ENCODE measurements at regions not wholly inside any gene's neighbourhood (a gene's known extent, or its start where the extent isn't known, plus 50 kb on each side); places are given as distances from the start of the nearest gene placed in this dataset.

DNA sequence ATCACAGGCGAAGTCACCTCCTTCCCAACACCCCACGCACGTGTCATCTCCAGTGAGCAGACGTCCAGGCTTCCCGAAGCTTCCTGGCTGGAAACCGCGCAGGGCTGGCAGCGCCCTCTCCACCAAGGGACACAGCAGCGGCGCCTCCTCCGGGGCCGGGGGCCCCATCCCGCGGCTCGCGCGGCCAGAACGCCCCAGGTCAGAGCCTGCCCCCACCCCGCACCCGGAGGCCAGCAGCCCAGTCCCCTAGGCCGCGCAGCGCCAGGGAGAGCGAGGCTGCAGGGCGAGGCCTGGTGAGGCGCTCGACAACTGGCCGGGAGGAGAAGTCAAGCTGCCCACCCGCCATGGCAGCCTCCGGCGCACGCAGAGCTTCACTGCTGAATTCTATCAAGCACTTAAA, 247.0 kb downstream of the SEMA3D start:
- CTCF ChIA-PET: interaction anchor here (1.0 kb wide), 1 partner anchor 11 kb away, joined by 3 read pairs; no protein-coding TSS in a partner anchor
- Histone ChIP-seq H3K36me3 (replicated peaks in 1 of 2; ENCODE audit: control insufficient read depth in 1 of 2, insufficient read depth in 2 of 2, low read length in 1 of 2) (no peaks in the 10 kb centered on the region), H3K9ac (no peak overlapping the region), H3K79me2 (ENCODE audit: insufficient read depth) (no peaks in the 10 kb centered on the region), H3K9me2 (no peaks in the 10 kb centered on the region), H3K4me1 (ENCODE audit: control insufficient read depth in 1 of 2, insufficient read depth in 2 of 2, low read depth in 1 of 2, low read length in 1 of 2) (no peaks in the 10 kb centered on the region), H3K9me3 (peaks cover 8% of the 10 kb centered on the region; the same call in 1 of the 2 replicates), H3K27me3 (ENCODE audit: insufficient read depth) (no peaks in the 10 kb centered on the region), H3K4me2 (no peak overlapping the region), H2AFZ (ENCODE audit: low read depth) (no peak overlapping the region), H3F3A (replicated peaks; ENCODE audit: insufficient read depth) (no peaks in the 10 kb centered on the region), H3K4me3 (ENCODE audit: low read depth in 2 of 2, low read length in 1 of 2) (peak overlapping the region in 1 of 2 experiments; percentile 25; a peak in 2 of 4 replicates), H4K20me1 (ENCODE audit: insufficient read depth) (no peaks in the 10 kb centered on the region), H3K27ac (ENCODE audit: low read depth in 2 of 2, low read length in 1 of 2) (no peak overlapping the region)
- POLR2A ChIA-PET: no interaction called here
- DNase-seq: no peak
- 91% methylated on average over 32 of the region's 32 CpGs for WGBS (ENCODE audit: low lambda C conversion rate)
- TF ChIP-seq, protein P1, sequence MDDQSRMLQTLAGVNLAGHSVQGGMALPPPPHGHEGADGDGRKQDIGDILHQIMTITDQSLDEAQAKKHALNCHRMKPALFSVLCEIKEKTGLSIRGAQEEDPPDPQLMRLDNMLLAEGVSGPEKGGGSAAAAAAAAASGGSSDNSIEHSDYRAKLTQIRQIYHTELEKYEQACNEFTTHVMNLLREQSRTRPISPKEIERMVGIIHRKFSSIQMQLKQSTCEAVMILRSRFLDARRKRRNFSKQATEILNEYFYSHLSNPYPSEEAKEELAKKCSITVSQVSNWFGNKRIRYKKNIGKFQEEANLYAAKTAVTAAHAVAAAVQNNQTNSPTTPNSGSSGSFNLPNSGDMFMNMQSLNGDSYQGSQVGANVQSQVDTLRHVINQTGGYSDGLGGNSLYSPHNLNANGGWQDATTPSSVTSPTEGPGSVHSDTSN (IDR thresholded peaks at IDR 0.05): no peak
- TF ChIP-seq FOXM1 (IDR thresholded peaks at IDR 0.05; ENCODE audit: low read depth) (no peak), RAD21 (IDR thresholded peaks at IDR 0.05; ENCODE audit: low read length) (no peak), EZH2phosphoT487 (IDR thresholded peaks at IDR 0.05; ENCODE audit: borderline replicate concordance, low read depth) (no peak), TCF12 (IDR thresholded peaks at IDR 0.05) (no peak), MXI1 (IDR thresholded peaks at IDR 0.05; ENCODE audit: low read depth, low read length) (no peak), GATA2 (CRISPR knock-in tag; IDR thresholded peaks at IDR 0.05) (no peak), RCOR1 (IDR thresholded peaks at IDR 0.05; ENCODE audit: low read length) (no peak), FOSL2 (IDR thresholded peaks at IDR 0.05; ENCODE audit: borderline replicate concordance, low read depth) (no peak), MAX (IDR thresholded peaks at IDR 0.05; ENCODE audit: low read depth) (no peak), USF1 (IDR thresholded peaks at IDR 0.05; ENCODE audit: borderline replicate concordance, low read depth) (no peak), YY1 (IDR thresholded peaks at IDR 0.05; ENCODE audit: low read depth) (no peak)
- TF ChIP-seq, protein P2, sequence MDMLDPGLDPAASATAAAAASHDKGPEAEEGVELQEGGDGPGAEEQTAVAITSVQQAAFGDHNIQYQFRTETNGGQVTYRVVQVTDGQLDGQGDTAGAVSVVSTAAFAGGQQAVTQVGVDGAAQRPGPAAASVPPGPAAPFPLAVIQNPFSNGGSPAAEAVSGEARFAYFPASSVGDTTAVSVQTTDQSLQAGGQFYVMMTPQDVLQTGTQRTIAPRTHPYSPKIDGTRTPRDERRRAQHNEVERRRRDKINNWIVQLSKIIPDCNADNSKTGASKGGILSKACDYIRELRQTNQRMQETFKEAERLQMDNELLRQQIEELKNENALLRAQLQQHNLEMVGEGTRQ (IDR thresholded peaks at IDR 0.05; ENCODE audit: borderline replicate concordance, low read depth, low read length): no peak
- TF ChIP-seq, protein P3, sequence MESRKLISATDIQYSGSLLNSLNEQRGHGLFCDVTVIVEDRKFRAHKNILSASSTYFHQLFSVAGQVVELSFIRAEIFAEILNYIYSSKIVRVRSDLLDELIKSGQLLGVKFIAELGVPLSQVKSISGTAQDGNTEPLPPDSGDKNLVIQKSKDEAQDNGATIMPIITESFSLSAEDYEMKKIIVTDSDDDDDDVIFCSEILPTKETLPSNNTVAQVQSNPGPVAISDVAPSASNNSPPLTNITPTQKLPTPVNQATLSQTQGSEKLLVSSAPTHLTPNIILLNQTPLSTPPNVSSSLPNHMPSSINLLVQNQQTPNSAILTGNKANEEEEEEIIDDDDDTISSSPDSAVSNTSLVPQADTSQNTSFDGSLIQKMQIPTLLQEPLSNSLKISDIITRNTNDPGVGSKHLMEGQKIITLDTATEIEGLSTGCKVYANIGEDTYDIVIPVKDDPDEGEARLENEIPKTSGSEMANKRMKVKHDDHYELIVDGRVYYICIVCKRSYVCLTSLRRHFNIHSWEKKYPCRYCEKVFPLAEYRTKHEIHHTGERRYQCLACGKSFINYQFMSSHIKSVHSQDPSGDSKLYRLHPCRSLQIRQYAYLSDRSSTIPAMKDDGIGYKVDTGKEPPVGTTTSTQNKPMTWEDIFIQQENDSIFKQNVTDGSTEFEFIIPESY (IDR thresholded peaks at IDR 0.05; ENCODE audit: borderline replicate concordance, low read depth): no peak
